ENCODE measurements at regions not wholly inside any gene's neighbourhood (a gene's known extent, or its start where the extent isn't known, plus 50 kb on each side); places are given as distances from the start of the nearest gene placed in this dataset.

DNA sequence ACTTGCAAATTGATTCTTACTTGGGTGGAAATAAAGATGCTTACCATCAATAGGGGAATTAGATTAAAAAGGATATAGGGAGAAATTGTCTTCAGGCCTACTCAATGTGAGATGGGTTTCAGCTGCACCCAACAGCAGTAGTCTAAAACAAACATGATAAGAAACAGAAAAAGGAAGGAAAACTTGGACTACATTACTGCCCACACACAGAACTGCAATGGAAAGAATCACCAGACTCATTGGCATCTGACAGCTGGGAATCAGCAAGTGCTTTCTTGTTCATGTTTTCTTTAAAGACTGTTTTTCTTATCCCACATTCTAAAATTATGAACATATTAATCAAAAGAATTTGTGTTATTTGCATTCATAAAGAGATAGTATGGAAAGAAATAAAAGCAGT lies 144.2 kb downstream of the LRIG3 start:
- DNase-seq (ENCODE audit: low read depth, low spot score) = no peak

DNA sequence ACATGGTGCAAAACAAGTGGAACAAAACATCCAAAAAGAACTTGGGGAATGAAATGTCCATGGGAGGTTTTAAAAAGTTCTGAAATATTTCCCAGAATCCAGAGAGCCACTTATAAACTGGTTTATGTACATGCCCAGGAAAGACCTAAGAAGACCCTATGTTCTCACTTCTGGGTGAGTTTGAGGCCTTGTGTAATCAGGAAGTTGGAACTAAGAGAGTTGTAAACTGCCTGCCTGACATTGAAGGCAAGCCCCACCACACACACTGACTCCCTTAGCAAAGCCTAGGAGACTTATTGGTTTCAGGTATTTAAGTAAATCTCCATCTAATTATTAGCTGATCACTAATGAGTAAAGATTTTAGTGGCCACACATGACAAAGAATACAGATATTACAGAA lies 142.5 kb downstream of the LRIG3 start:
- DNase-seq (ENCODE audit: low read depth, low spot score) = no peak

DNA sequence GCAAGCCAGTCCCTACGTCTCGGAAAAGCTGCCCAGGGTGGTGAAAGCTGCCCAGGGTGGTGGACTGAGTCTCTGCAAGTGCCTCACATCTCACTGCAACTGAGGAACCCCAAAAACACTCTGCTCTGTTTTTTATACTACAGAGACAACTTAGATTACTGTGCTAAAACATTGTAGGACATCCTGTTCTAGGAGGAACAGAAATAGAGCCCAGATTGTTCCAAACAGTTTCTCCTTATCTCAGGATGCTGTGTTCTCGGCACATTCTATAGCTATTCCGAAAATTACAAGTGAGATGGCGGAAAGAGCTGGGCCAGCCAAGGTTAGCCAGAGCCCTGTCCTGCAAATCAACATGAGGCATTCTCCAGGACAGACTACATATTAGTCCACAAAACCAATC lies 138.7 kb downstream of the LRIG3 start:
- no peak for DNase-seq (ENCODE audit: low read depth, low spot score)

DNA sequence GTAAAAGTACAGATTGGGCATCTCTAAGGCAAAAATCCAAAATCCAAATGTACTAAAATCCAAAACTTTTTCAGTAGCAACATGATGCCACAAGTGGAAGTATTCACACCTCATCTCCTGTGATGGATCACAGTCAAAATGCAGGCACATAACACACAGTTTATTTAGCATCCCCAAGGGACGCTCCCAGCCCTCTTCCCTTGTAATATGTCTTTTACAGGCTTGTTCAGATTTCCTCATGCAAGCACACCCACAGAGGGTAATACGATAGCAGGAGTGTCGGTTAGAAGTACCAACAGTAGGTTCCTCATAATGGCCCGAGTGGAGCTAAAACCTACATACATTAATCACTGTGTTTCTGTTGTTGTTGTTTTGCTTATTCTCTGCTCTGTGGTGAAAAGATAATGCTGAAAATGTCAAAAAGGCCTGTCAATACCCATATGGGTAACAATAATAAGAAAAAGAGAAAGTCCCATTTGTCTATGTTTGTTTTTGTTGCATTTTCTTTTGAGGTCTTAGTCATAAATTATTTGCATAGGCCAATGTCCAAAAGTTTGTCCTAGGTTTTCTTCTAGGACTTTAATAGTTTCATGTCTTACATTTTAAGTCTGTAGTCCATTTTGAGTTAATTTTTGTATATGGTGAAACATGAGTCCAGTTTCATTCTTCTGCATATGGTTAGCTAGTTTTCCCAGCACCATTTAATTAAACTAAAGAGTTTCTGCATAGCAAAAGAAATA lies 133.1 kb downstream of the LRIG3 start:
- DNase-seq (ENCODE audit: low read depth, low spot score) = no peak

DNA sequence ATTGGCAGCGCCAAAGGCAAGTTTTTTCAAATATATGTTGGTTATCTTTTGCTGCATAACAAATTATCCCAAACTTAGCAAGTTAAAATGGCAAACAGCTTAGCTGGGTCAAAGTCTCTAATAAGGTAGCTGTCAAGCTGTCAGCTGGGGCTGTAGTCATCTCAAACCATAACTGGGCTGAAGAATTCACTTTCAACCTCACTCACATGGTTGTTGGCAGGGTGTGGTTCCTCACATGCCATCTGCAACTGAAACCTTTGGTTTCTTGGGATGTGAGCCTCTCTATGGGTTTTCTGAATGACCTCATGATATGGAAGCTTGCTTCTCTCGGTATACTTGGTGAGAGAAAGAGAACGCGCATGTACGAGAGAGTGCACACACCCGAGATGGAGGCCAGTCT lies 125.4 kb downstream of the LRIG3 start:
- DNase-seq (ENCODE audit: low read depth, low spot score) = no peak

- DNase-seq (ENCODE audit: low read depth, low spot score) = no peak
These were observed 124.5 kb downstream of the LRIG3 start for GRCh38 chr12:58795825-58796224.

GRCh38 chr12:58801986-58802385 lies 118.3 kb downstream of the LRIG3 start:
- DNase-seq (ENCODE audit: low read depth, low spot score) = no peak

DNA sequence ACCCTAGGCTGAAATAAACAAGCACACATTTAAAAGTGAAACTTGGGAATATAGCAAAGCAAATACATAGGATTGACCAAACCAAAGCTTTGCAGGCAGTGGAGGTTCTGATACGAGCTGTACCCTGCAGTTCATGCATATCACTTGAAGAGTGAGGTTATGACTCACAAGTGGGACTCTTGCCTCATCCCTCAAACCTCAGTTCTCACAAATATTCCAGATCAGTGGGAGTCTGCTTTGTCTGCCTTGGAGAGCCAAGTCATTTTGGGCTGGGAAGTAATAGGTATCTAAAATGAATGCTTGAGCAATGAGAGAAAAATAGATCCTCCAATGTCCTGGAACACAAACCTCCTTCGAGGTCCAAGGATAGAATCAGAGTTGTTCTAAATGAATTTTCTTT lies 116.4 kb downstream of the LRIG3 start:
- no peak for DNase-seq (ENCODE audit: low read depth, low spot score)

GRCh38 chr12:58804749-58805148 lies 115.6 kb downstream of the LRIG3 start:
- no peak for DNase-seq (ENCODE audit: low read depth, low spot score)

DNA sequence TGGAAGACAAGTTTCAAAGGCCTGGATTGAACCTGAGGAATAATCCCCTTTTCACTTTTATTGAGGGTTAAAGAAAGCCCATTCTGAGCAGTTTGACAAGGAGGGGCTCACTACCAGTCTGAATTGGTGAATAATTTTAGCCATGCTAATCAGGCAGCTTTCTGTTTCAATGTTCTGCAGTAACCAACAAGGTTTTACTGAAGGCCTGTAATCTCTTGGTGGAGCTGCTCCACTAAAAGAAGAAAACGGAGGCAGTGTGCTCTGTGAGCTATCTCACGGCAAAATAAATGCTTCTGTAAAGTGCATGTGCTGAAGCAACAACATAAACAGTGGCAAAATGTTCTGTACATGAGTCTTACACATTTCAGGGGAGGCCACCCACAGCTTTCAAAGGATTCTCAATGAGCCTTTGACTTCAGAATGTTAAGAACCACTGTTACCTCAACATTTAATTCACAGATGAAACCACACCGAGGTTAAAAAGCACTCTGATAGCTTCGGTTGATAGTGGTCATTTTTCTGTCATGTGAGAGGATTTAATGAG lies 111.2 kb downstream of the LRIG3 start:
- DNase-seq (ENCODE audit: low read depth, low spot score) = no peak

DNA sequence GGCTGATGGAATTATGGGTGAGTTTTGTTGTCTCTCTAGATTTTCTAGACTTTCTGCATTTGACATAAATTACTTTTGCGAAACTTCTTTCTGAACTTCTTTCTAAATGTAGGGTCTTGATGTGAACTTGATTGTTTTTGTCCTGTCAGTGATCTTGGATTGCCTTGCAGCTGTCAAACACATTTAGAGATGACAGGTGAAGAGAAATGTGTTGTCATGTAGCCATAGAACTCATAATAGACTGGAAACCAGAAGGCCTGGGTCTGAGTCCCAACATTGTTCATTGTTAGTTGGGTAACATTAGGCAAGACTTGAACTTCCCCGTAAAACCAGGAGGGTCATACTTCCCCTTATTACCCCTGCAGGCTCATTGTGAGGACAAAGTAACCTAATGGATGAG lies 109.0 kb downstream of the LRIG3 start:
- DNase-seq (ENCODE audit: low read depth, low spot score) = no peak

DNA sequence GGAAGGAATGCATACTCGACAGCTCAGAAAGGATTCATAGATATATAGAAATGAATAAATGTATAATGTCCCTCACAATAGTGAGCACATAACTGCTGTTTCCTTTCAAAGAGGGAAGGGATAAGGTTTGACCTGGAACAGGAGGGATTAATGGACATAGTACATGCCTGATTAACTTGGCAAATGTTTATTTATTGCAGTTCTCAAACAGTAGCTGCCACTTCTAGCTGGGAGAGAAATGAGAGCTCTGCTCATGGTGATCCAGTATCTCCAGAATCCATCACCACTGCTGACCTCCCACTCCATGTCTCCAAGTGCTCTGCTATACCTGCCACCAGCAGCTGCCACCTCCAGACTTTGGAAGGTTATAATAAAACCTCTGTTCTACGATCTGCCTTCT lies 108.1 kb downstream of the LRIG3 start:
- no peak for DNase-seq (ENCODE audit: low read depth, low spot score)

DNA sequence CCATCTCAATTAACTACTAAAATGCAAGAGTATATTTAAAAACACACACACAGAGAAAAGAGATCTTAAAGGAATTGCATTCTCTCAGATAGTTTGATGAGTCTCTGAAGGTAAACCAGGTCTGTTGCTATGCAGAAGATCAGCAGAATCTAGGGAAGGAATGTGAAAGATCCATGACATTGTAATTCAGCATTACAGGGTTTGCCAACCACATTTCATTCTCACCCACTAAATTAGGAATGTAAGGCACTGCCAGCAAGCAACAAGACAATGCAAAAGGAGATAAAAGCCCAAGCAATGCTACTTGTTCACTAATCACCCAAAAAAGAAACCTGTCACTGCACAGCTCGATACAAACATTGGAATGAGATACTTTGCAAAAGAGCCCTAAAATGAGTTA lies 106.3 kb downstream of the LRIG3 start:
- no peak for DNase-seq (ENCODE audit: low read depth, low spot score)

- DNase-seq (ENCODE audit: low read depth, low spot score) = no peak
These were observed 105.1 kb downstream of the LRIG3 start for GRCh38 chr12:58815235-58815634.

DNA sequence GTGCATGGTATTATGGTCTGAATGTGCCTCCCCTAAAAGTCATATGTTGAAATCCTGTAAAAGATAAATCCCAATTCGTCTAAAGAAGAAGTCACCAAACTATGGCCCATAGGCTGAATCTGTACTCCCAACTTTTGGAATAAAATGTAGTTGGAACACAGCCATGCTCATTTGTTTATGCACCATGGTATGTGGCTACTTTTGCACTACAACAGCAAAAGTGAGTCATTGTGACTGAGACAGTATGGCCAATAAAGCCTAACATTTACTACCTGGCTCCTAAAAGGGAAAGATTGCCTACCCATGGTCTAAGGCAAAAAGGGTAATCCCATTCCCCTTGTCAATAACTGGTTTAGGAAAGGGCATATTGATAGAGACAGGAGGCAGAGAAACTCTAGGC lies 101.8 kb downstream of the LRIG3 start:
- no peak for DNase-seq (ENCODE audit: low read depth, low spot score)

- no peak for DNase-seq (ENCODE audit: low read depth, low spot score)
These were observed 101.0 kb downstream of the LRIG3 start for GRCh38 chr12:58819345-58819744.

GRCh38 chr12:58819985-58820384 lies 100.3 kb downstream of the LRIG3 start:
- no peak for DNase-seq (ENCODE audit: low read depth, low spot score)
